A549 (cell line): ENCODE measurements at regions not wholly inside any gene's neighbourhood (a gene's known extent, or its start where the extent isn't known, plus 50 kb on each side); places are given as distances from the start of the nearest gene placed in this dataset.

Experiments used
- CHD4 ChIP-seq: fragments of 200-600 bp; sonication (generic); IDR thresholded peaks from 2 replicates; pipeline ENCODE4 v1.6.1; 2016; ENCODE audit warnings: antibody characterized with exemption, mild to moderate bottlenecking, borderline replicate concordance
- MAX ChIP-seq: IDR thresholded peaks from 2 replicates; pipeline ENCODE4 v1.6.1; 2012

- no peak for TF ChIP-seq CHD4
- no peak for TF ChIP-seq MAX
These were observed 385.5 kb downstream of the MZT1 start for GRCh38 chr13:72341904-72342303.
